RWPE2 (cell line): ENCODE measurements at regions not wholly inside any gene's neighbourhood (a gene's known extent, or its start where the extent isn't known, plus 50 kb on each side); places are given as distances from the start of the nearest gene placed in this dataset.
"Not testable (repeated sequence)": the region's sequence is repeated elsewhere in the genome, so short reads cannot be mapped to it uniquely, and the experiment has no call there.

ENCODE experiments used
- ATAC-seq: fragments of 200-7000 bp; cut with Tn5 transposase; 3 replicates; pipeline ENCODE4 v1.9.1; 2021; ENCODE audit warnings: low read depth
- DNase-seq: peaks from one replicate; pipeline ENCODE4 v3.0.0-alpha.2; 2020; ENCODE audit warnings: low spot score
- H3K27ac ChIP-seq: fragments of 450-650 bp; 2 replicates; pipeline ENCODE4 v1.5.1; 2017; ENCODE audit warnings: mild to moderate bottlenecking; ENCODE audit not compliant: poor library complexity, severe bottlenecking
- H3K27me3 ChIP-seq: fragments of 250-450 bp; sonication (Bioruptor Pico); 2 replicates; pipeline ENCODE4 v1.5.1; 2021; ENCODE audit warnings: mild to moderate bottlenecking, moderate library complexity; ENCODE audit not compliant: insufficient read depth, poor library complexity, severe bottlenecking
- H3K36me3 ChIP-seq: fragments of 250-450 bp; sonication (Bioruptor Pico); 2 replicates; pipeline ENCODE4 v1.5.1; 2020; ENCODE audit warnings: low read depth, mild to moderate bottlenecking, moderate library complexity
- H3K4me1 ChIP-seq: fragments of 250-450 bp; sonication (Bioruptor Pico); 2 replicates; pipeline ENCODE4 v1.5.1; 2021; ENCODE audit warnings: mild to moderate bottlenecking, moderate library complexity; ENCODE audit not compliant: insufficient read depth, poor library complexity, severe bottlenecking
- H3K4me3 ChIP-seq: fragments of 250-450 bp; sonication (Bioruptor Pico); 2 replicates; pipeline ENCODE4 v1.5.1; 2021; ENCODE audit warnings: mild to moderate bottlenecking, moderate library complexity; ENCODE audit not compliant: severe bottlenecking
- H3K9me3 ChIP-seq: fragments of 250-450 bp; sonication (Bioruptor Pico); 2 replicates; pipeline ENCODE4 v1.5.1; 2021; ENCODE audit warnings: mild to moderate bottlenecking, moderate library complexity; ENCODE audit not compliant: severe bottlenecking
- CTCF ChIP-seq: fragments of 450-650 bp; IDR thresholded peaks from one replicate; pipeline ENCODE4 v1.5.1; 2017; ENCODE audit warnings: mild to moderate bottlenecking, moderate library complexity; ENCODE audit not compliant: poor library complexity, severe bottlenecking

- Histone ChIP-seq H3K36me3 (no peaks in the 10 kb centered on the region), H3K9me3 (no peaks in the 10 kb centered on the region), H3K4me1 (no peaks in the 10 kb centered on the region), H3K27ac (no peak overlapping the region), H3K27me3 (no peaks in the 10 kb centered on the region), H3K4me3 (no peak overlapping the region)
- no peak for ATAC-seq
- no peak for TF ChIP-seq CTCF
- DNase-seq: no peak
These were observed 156.1 kb downstream of the NUFIP1 start for GRCh38 chr13:44833139-44833538.

GRCh38 chr13:44826591-44827350 lies 162.5 kb downstream of the NUFIP1 start:
- DNase-seq (no peak), ATAC-seq (no peak)

GRCh38 chr13:44825953-44826352 lies 163.3 kb downstream of the NUFIP1 start:
- no peak for DNase-seq
- no peaks in the 10 kb centered on the region for H3K9me3 ChIP-seq
- no peaks in the 10 kb centered on the region for H3K36me3 ChIP-seq
- no peak overlapping the region for H3K4me3 ChIP-seq
- H3K27ac ChIP-seq: no peak overlapping the region
- no peaks in the 10 kb centered on the region for H3K27me3 ChIP-seq
- H3K4me1 ChIP-seq: no peaks in the 10 kb centered on the region
- no peak for ATAC-seq
- TF ChIP-seq CTCF: no peak

More at GRCh38 chr13:44826591-44827350, 162.5 kb downstream of the NUFIP1 start:
- Histone ChIP-seq H3K27me3 (no peaks in the 10 kb centered on the region), H3K4me3 (no peak overlapping the region), H3K4me1 (no peaks in the 10 kb centered on the region), H3K36me3 (no peaks in the 10 kb centered on the region), H3K27ac (no peak overlapping the region), H3K9me3 (no peaks in the 10 kb centered on the region)
- TF ChIP-seq CTCF: no peak

GRCh38 chr13:44823555-44823954 lies 165.7 kb downstream of the NUFIP1 start:
- not testable (repeated sequence) for H3K36me3 ChIP-seq, H3K4me3 ChIP-seq, H3K4me1 ChIP-seq, H3K27ac ChIP-seq, DNase-seq, H3K27me3 ChIP-seq, H3K9me3 ChIP-seq, ATAC-seq

- no peak for TF ChIP-seq CTCF
These were observed 167.0 kb downstream of the NUFIP1 start for GRCh38 chr13:44822291-44822690.

More at GRCh38 chr13:44822291-44822690, 167.0 kb downstream of the NUFIP1 start:
- DNase-seq: no peak
- Histone ChIP-seq H3K36me3 (no peaks in the 10 kb centered on the region), H3K4me3 (no peak overlapping the region), H3K27ac (no peak overlapping the region), H3K27me3 (no peaks in the 10 kb centered on the region), H3K4me1 (peaks cover 14% of the 10 kb centered on the region), H3K9me3 (no peaks in the 10 kb centered on the region)
- ATAC-seq: no peak
